B cell (primary cell): ENCODE measurements at regions not wholly inside any gene's neighbourhood (a gene's known extent, or its start where the extent isn't known, plus 50 kb on each side); places are given as distances from the start of the nearest gene placed in this dataset.

ENCODE experiments used
- ATAC-seq: fragments of 200-7000 bp; cut with Tn5 transposase; one replicate; pipeline ENCODE4 v1.10.0; 2021; ENCODE audit warnings: low read depth, mild to moderate bottlenecking, moderate number of reproducible peaks, moderate library complexity
- CTCF ChIA-PET: fragments of 350-600 bp; sonication (Branson Sonifier 250); formaldehyde crosslinking; loops from one replicate; lab custom pipeline; 2021; ENCODE audit warnings: antibody characterized with exemption, inconsistent platforms; lab: Charles Lee
- POLR2A ChIA-PET: fragments of 350-600 bp; sonication (Branson Sonifier 250); formaldehyde crosslinking; loops from one replicate; lab custom pipeline; 2021; ENCODE audit warnings: antibody characterized with exemption; lab: Charles Lee
- DNase-seq: peaks from one replicate; pipeline ENCODE4 v3.0.0; 2013
- H2AFZ ChIP-seq: 2 replicates; pipeline ENCODE4 v1.6.1; 2012; ENCODE audit warnings: mild to moderate bottlenecking, low read depth, low read length; ENCODE audit not compliant: insufficient read depth, poor library complexity, severe bottlenecking
- H3K27ac ChIP-seq, 2 donors: 1 replicate in 1 of 2; 2 replicates in 1 of 2; pipeline ENCODE4 v1.5.1; 2012 to 2013; ENCODE audit warnings: low read length in 2 of 2, mild to moderate bottlenecking in 2 of 2, moderate library complexity in 1 of 2
- H3K27me3 ChIP-seq, 4 experiments: fragments of 200-600 bp in 1 of 4; sonication (generic) in 1 of 4; replicated peaks in 1 of 4; 1 replicate in 2 of 4; 2 replicates in 2 of 4; pipeline versions ENCODE4 v1.6.1 to v1.7.0; 2013 to 2016; ENCODE audit warnings: low read length in 3 of 4, mild to moderate bottlenecking in 2 of 4, mixed read lengths in 1 of 4, moderate library complexity in 1 of 4; ENCODE audit not compliant: insufficient read depth in 4 of 4, control insufficient read depth in 3 of 4; ENCODE audit errors: control extremely low read depth in 1 of 4
- H3K36me3 ChIP-seq, 2 experiments: replicated peaks in 1 of 2; 1 replicate in 1 of 2; 2 replicates in 1 of 2; pipeline versions ENCODE4 v1.6.1 to v1.7.1; 2013; ENCODE audit warnings: low read length in 1 of 2; ENCODE audit not compliant: insufficient read depth in 2 of 2, control insufficient read depth in 1 of 2; ENCODE audit errors: control extremely low read depth in 1 of 2, extremely low read depth in 1 of 2
- H3K4me1 ChIP-seq, 2 donors: fragments of 200-600 bp in 1 of 2; sonication (generic) in 1 of 2; 1 replicate in 1 of 2; 2 replicates in 1 of 2; pipeline versions ENCODE4 v1.5.1 to v1.6.1; 2013 to 2017; ENCODE audit warnings: low read length in 2 of 2; ENCODE audit not compliant: control insufficient read depth in 2 of 2, insufficient read depth in 2 of 2
- H3K4me2 ChIP-seq: replicated peaks from 2 replicates; pipeline ENCODE3; 2012; ENCODE audit warnings: mild to moderate bottlenecking, low read depth, low read length; ENCODE audit not compliant: poor library complexity, severe bottlenecking
- H3K4me3 ChIP-seq, 5 experiments: fragments of 200-600 bp in 1 of 5; sonication (generic) in 1 of 5; 1 replicate in 3 of 5; 2 replicates in 2 of 5; pipeline versions ENCODE4 v1.5.1 to v1.7.0; 2011 to 2016; ENCODE audit warnings: low read length in 4 of 5, mild to moderate bottlenecking in 4 of 5, low read depth in 2 of 5, control low read depth in 1 of 5, moderate library complexity in 1 of 5; ENCODE audit not compliant: insufficient read depth in 1 of 5; ENCODE audit errors: control extremely low read depth in 1 of 5, extremely low read depth in 1 of 5
- H3K79me2 ChIP-seq: fragments of 200-600 bp; sonication (generic); one replicate; pipeline ENCODE4 v1.6.0; 2016; ENCODE audit warnings: low read length; ENCODE audit not compliant: control insufficient read depth, insufficient read depth
- H3K9ac ChIP-seq: fragments of 200-600 bp; sonication (generic); 2 replicates; pipeline ENCODE4 v1.6.1; 2017; ENCODE audit warnings: mild to moderate bottlenecking, low read length, moderate library complexity
- H3K9me3 ChIP-seq, 3 donors: one replicate each; pipeline versions ENCODE4 v1.6.1 to v1.7.1; 2013; ENCODE audit warnings: low read length in 2 of 3; ENCODE audit not compliant: control insufficient read depth in 2 of 3, insufficient read depth in 1 of 3; ENCODE audit errors: control extremely low read depth in 1 of 3
- H4K20me1 ChIP-seq: 2 replicates; pipeline ENCODE4 v1.6.0; 2012; ENCODE audit warnings: mild to moderate bottlenecking, low read length; ENCODE audit not compliant: insufficient read depth, control insufficient read depth, poor library complexity, severe bottlenecking
- H3K27ac Mint-ChIP-seq: one replicate; pipeline ENCODE4 v1.8.0; 2021; ENCODE audit warnings: mixed read lengths
- H3K27me3 Mint-ChIP-seq: one replicate; pipeline ENCODE4 v1.8.0; 2021; ENCODE audit warnings: mixed read lengths
- H3K4me1 Mint-ChIP-seq: one replicate; pipeline ENCODE4 v1.8.0; 2021; ENCODE audit warnings: mixed read lengths
- H3K4me3 Mint-ChIP-seq: one replicate; pipeline ENCODE4 v1.8.0; 2021; ENCODE audit warnings: mixed read lengths
- H3K9me3 Mint-ChIP-seq: one replicate; pipeline ENCODE4 v1.8.0; 2022; ENCODE audit warnings: mixed read lengths; ENCODE audit not compliant: insufficient read depth
- EZH2 ChIP-seq: IDR thresholded peaks from 2 replicates; pipeline ENCODE4 v1.6.1; 2012; ENCODE audit warnings: borderline replicate concordance, low read depth, mild to moderate bottlenecking, moderate library complexity, low read length; ENCODE audit not compliant: insufficient read depth, poor library complexity, severe bottlenecking
- WGBS: methylation state at CpG from one replicate; pipeline ENCODE4 v1.1.5; 2013; ENCODE audit warnings: missing lambda C conversion rate; ENCODE audit not compliant: insufficient coverage; 5-methylcytosine and 5-hydroxymethylcytosine counted together
- intact Hi-C: fragments of 100-400 bp; cut with micrococcal nuclease; formaldehyde crosslinking; loops from one replicate; pipeline ENCODE4 v1.10.0; 2022
- TF ChIP-seq, protein P1 (sequence below): fragments of 200-600 bp; IDR thresholded peaks from one replicate; pipeline ENCODE4 v1.8.0; 2022; ENCODE audit warnings: antibody characterized with exemption, mild to moderate bottlenecking

DNA sequence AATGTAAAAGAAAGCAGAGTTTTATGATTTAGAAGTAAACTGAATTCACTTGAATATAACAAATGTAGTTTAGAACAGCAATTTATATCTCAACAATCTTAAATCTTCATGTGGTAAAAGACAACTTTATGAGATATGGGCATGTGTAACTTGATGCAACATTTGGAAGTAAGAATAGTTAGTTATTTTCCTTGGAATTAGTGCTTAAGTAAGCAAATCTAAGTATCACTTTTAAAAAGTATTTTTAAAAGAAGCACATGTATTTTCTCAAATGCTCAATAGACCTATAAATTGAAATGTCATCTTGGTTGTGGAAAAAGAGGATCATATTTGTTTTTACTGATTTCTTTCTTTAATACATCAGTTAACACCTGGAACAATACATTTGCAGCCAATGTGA is 340.3 kb upstream of the CDH6 start:
- Histone ChIP-seq H3K9ac (no peak overlapping the region), H3K4me1 (no peaks in the 10 kb centered on the region), H2AFZ (no peak overlapping the region), H3K9me3 (no peaks in the 10 kb centered on the region), H4K20me1 (no peaks in the 10 kb centered on the region), H3K4me3 (no peak overlapping the region), H3K4me2 (no peak overlapping the region), H3K79me2 (no peaks in the 10 kb centered on the region), H3K27ac (no peak overlapping the region), H3K27me3 (no peaks in the 10 kb centered on the region), H3K36me3 (no peaks in the 10 kb centered on the region)
- H3K4me1 Mint-ChIP-seq = no peaks in the 10 kb centered on the region
- DNase-seq (no peak), ATAC-seq (no peak)
- TF ChIP-seq, protein P1, sequence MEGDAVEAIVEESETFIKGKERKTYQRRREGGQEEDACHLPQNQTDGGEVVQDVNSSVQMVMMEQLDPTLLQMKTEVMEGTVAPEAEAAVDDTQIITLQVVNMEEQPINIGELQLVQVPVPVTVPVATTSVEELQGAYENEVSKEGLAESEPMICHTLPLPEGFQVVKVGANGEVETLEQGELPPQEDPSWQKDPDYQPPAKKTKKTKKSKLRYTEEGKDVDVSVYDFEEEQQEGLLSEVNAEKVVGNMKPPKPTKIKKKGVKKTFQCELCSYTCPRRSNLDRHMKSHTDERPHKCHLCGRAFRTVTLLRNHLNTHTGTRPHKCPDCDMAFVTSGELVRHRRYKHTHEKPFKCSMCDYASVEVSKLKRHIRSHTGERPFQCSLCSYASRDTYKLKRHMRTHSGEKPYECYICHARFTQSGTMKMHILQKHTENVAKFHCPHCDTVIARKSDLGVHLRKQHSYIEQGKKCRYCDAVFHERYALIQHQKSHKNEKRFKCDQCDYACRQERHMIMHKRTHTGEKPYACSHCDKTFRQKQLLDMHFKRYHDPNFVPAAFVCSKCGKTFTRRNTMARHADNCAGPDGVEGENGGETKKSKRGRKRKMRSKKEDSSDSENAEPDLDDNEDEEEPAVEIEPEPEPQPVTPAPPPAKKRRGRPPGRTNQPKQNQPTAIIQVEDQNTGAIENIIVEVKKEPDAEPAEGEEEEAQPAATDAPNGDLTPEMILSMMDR = no peak
- no peak for TF ChIP-seq EZH2
- no peak overlapping the region for H3K4me3 Mint-ChIP-seq
- intact Hi-C loops = no loop called here
- H3K27me3 Mint-ChIP-seq = no peaks in the 10 kb centered on the region
- H3K27ac Mint-ChIP-seq = no peak overlapping the region
- POLR2A ChIA-PET = no interaction called here
- no peaks in the 10 kb centered on the region for H3K9me3 Mint-ChIP-seq
- CTCF ChIA-PET = no interaction called here

DNA sequence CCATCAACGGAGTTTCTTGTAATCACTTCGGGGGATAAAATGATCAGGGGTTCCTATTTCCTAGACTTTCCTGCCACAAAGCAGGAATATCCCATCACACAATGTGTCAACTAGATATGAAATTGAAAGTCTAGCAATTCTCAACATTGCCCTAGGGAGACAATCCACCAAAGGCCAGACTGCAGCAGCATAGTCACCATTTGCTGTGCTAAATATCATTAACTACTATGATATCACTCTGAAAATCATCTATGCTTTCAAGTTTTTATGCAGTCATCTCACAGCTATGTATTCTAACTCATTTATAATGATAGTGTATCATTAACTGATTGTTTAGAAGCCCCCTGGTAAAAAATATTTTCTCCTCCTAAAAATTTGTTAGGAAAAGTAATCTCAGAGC is 342.6 kb upstream of the CDH6 start:
- Histone ChIP-seq H3K4me1 (no peaks in the 10 kb centered on the region), H3K27ac (no peak overlapping the region), H3K4me2 (no peak overlapping the region), H3K4me3 (no peak overlapping the region), H3K27me3 (no peaks in the 10 kb centered on the region), H3K9ac (no peak overlapping the region), H3K9me3 (no peaks in the 10 kb centered on the region), H3K79me2 (no peaks in the 10 kb centered on the region), H4K20me1 (no peaks in the 10 kb centered on the region), H3K36me3 (no peaks in the 10 kb centered on the region), H2AFZ (no peak overlapping the region)
- Mint-ChIP-seq H3K27me3 (no peaks in the 10 kb centered on the region), H3K27ac (no peak overlapping the region), H3K9me3 (no peaks in the 10 kb centered on the region), H3K4me1 (no peaks in the 10 kb centered on the region), H3K4me3 (no peak overlapping the region)
- no peak for DNase-seq
- no peak for ATAC-seq
- ChIA-PET POLR2A (no interaction called here), CTCF (no interaction called here)
- no CpG with 5 or more reads among the region's 2 CpGs for WGBS
- intact Hi-C loops = no loop called here
- no peak for TF ChIP-seq EZH2
- TF ChIP-seq, protein P1 = no peak
